ENCODE measurements at regions not wholly inside any gene's neighbourhood (a gene's known extent, or its start where the extent isn't known, plus 50 kb on each side); places are given as distances from the start of the nearest gene placed in this dataset.

DNA sequence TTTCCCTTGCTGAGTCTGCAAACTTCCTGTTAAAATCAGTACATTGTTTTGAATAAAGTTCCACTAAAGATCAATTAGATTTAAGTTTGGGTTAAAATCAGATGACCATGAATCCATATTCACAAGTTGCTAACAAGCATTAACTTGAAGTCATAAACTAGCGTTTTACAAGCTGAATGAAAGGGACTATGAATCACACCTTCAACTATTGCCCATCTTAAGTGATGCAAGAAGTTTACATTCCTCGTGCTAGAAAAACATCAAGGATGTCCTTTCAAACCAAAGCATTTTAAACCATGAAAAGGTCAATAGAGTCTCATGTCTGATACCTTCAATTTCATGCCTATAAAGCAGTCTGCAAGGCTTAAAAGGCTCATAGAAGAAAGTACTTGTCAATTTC is 257.2 kb upstream of the SYT4 start:
- H2AFZ ChIP-seq (ENCODE audit: insufficient read depth, low read depth, low read length, poor library complexity, severe bottlenecking): no peak overlapping the region
- no peak overlapping the region for H3K4me3 ChIP-seq (ENCODE audit: control extremely low read depth in 1 of 5, extremely low read depth in 1 of 5, insufficient read depth in 1 of 5, low read depth in 2 of 5, low read length in 4 of 5)
- ChIA-PET CTCF (no interaction called here), POLR2A (no interaction called here)
- H3K9ac ChIP-seq (ENCODE audit: low read length): no peak overlapping the region
- intact Hi-C loops (cut with micrococcal nuclease): no loop called here
- H3K27me3 Mint-ChIP-seq: no peaks in the 10 kb centered on the region
- H3K79me2 ChIP-seq (ENCODE audit: control insufficient read depth, insufficient read depth, low read length): no peaks in the 10 kb centered on the region
- H3K9me3 ChIP-seq (ENCODE audit: control extremely low read depth in 1 of 3, control insufficient read depth in 2 of 3, insufficient read depth in 1 of 3, low read length in 2 of 3): no peaks in the 10 kb centered on the region
- no peak overlapping the region for H3K27ac ChIP-seq (ENCODE audit: low read length in 2 of 2)
- no peaks in the 10 kb centered on the region for H3K27me3 ChIP-seq (replicated peaks in 1 of 4; ENCODE audit: control extremely low read depth in 1 of 4, control insufficient read depth in 3 of 4, insufficient read depth in 4 of 4, low read length in 3 of 4)
- no peak overlapping the region for H3K4me3 Mint-ChIP-seq
- no peaks in the 10 kb centered on the region for H3K4me1 Mint-ChIP-seq
- ATAC-seq (ENCODE audit: low read depth) (no peak), DNase-seq (no peak)
- no peak for TF ChIP-seq EZH2 (IDR thresholded peaks at IDR 0.05; ENCODE audit: borderline replicate concordance, insufficient read depth, low read depth, low read length, poor library complexity, severe bottlenecking)
- TF ChIP-seq, protein P1, sequence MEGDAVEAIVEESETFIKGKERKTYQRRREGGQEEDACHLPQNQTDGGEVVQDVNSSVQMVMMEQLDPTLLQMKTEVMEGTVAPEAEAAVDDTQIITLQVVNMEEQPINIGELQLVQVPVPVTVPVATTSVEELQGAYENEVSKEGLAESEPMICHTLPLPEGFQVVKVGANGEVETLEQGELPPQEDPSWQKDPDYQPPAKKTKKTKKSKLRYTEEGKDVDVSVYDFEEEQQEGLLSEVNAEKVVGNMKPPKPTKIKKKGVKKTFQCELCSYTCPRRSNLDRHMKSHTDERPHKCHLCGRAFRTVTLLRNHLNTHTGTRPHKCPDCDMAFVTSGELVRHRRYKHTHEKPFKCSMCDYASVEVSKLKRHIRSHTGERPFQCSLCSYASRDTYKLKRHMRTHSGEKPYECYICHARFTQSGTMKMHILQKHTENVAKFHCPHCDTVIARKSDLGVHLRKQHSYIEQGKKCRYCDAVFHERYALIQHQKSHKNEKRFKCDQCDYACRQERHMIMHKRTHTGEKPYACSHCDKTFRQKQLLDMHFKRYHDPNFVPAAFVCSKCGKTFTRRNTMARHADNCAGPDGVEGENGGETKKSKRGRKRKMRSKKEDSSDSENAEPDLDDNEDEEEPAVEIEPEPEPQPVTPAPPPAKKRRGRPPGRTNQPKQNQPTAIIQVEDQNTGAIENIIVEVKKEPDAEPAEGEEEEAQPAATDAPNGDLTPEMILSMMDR (IDR thresholded peaks at IDR 0.05): no peak
- H3K4me1 ChIP-seq (ENCODE audit: control insufficient read depth in 2 of 2, insufficient read depth in 2 of 2, low read length in 2 of 2): no peaks in the 10 kb centered on the region
- H3K4me2 ChIP-seq (replicated peaks; ENCODE audit: low read depth, low read length, poor library complexity, severe bottlenecking): no peak overlapping the region
- H3K9me3 Mint-ChIP-seq (ENCODE audit: insufficient read depth): no peaks in the 10 kb centered on the region
- H3K36me3 ChIP-seq (replicated peaks in 1 of 2; ENCODE audit: control extremely low read depth in 1 of 2, control insufficient read depth in 1 of 2, extremely low read depth in 1 of 2, insufficient read depth in 2 of 2, low read length in 1 of 2): no peaks in the 10 kb centered on the region
- no peaks in the 10 kb centered on the region for H4K20me1 ChIP-seq (ENCODE audit: control insufficient read depth, insufficient read depth, low read length, poor library complexity, severe bottlenecking)
- no peak overlapping the region for H3K27ac Mint-ChIP-seq
- WGBS (ENCODE audit: insufficient coverage): no CpG with 5 or more reads among the region's 2 CpGs

DNA sequence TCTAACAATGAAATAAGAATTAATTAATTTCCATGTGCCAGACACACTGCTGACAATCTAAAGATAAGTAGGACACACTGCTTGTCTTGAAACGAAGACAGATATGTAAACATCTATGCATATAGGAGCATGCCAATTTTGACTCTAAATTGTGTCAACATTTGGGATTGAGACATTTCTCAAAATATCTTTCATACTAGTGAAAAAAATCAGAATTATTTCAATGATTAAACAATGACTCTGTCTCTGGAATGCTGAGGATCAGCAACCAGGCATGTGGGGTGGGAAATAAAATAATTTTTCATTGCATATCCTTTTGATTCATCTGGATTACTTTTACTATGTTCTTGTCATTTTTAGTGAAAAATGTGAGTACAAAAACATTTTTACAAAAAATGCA is 262.6 kb upstream of the SYT4 start:
- TF ChIP-seq, protein P1 (IDR thresholded peaks at IDR 0.05): no peak
- no peak for TF ChIP-seq EZH2 (IDR thresholded peaks at IDR 0.05; ENCODE audit: borderline replicate concordance, insufficient read depth, low read depth, low read length, poor library complexity, severe bottlenecking)
- Histone ChIP-seq H3K79me2 (ENCODE audit: control insufficient read depth, insufficient read depth, low read length) (no peaks in the 10 kb centered on the region), H3K9ac (ENCODE audit: low read length) (no peak overlapping the region), H3K27me3 (replicated peaks in 1 of 4; ENCODE audit: control extremely low read depth in 1 of 4, control insufficient read depth in 3 of 4, insufficient read depth in 4 of 4, low read length in 3 of 4) (no peaks in the 10 kb centered on the region), H2AFZ (ENCODE audit: insufficient read depth, low read depth, low read length, poor library complexity, severe bottlenecking) (no peak overlapping the region), H3K27ac (ENCODE audit: low read length in 2 of 2) (no peak overlapping the region), H3K4me3 (ENCODE audit: control extremely low read depth in 1 of 5, extremely low read depth in 1 of 5, insufficient read depth in 1 of 5, low read depth in 2 of 5, low read length in 4 of 5) (no peak overlapping the region), H4K20me1 (ENCODE audit: control insufficient read depth, insufficient read depth, low read length, poor library complexity, severe bottlenecking) (no peaks in the 10 kb centered on the region), H3K36me3 (replicated peaks in 1 of 2; ENCODE audit: control extremely low read depth in 1 of 2, control insufficient read depth in 1 of 2, extremely low read depth in 1 of 2, insufficient read depth in 2 of 2, low read length in 1 of 2) (no peaks in the 10 kb centered on the region), H3K4me2 (replicated peaks; ENCODE audit: low read depth, low read length, poor library complexity, severe bottlenecking) (no peak overlapping the region), H3K4me1 (ENCODE audit: control insufficient read depth in 2 of 2, insufficient read depth in 2 of 2, low read length in 2 of 2) (no peaks in the 10 kb centered on the region), H3K9me3 (ENCODE audit: control extremely low read depth in 1 of 3, control insufficient read depth in 2 of 3, insufficient read depth in 1 of 3, low read length in 2 of 3) (peaks cover 0 to 2% (median 0%) of the 10 kb centered on the region in 3 donors)
- Mint-ChIP-seq H3K4me1 (no peaks in the 10 kb centered on the region), H3K27ac (no peak overlapping the region), H3K27me3 (no peaks in the 10 kb centered on the region), H3K9me3 (ENCODE audit: insufficient read depth) (peaks cover 3% of the 10 kb centered on the region), H3K4me3 (no peak overlapping the region)
- ATAC-seq (ENCODE audit: low read depth) (no peak), DNase-seq (no peak)
- POLR2A ChIA-PET: no interaction called here
- no CpG with 5 or more reads among the region's 1 CpG for WGBS (ENCODE audit: insufficient coverage)
- intact Hi-C loops (cut with micrococcal nuclease): no loop called here
- CTCF ChIA-PET: no interaction called here

Data from B cell (primary cell).